Activated CD8-positive, alpha-beta memory T cell treated with anti-CD3 and anti-CD28 coated beads, Interleukin-2, amount 50 U/mL, for 1 hour (primary cell): ENCODE measurements at regions not wholly inside any gene's neighbourhood (a gene's known extent, or its start where the extent isn't known, plus 50 kb on each side); places are given as distances from the start of the nearest gene placed in this dataset.

ENCODE experiments used
- DNase-seq: peaks from one replicate; pipeline ENCODE4 v3.0.0-alpha.2; 2020; ENCODE audit errors: extremely low read depth

GRCh38 chr15:95489103-95489502, 841.4 kb upstream of the NR2F2 start:
- no peak for DNase-seq

DNA sequence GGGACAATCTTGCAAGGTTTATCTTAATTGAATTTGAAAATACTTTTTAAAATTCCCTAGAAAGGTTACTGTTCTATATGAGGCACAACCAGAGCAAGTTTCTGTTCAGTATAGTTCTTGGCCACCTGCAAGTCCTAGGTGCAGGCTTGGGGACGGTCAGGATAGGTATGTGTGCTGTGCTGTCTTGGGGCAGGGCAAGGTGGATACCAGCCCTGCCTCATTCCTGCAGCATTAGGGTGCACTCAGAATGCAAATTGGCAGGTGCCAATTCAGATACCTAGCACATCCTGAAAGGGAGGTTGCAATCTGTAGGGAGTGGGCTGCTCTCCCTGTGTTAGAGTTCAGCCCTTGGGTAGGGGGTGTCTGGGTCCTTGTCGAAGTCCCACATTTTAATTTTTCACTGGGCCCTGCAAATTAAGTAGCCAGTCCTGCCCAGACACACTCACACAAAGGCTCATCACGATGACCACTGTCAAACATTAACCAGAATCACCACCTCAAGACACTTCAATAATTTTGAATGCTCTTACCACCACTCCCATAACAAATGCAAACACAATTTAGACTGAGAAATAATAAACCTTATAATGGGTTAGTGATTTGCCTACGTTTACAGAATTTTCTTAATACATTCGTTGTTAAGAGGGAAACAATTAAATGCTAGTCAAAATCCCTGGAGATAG, 838.0 kb upstream of the NR2F2 start:
- no peak for DNase-seq

DNA sequence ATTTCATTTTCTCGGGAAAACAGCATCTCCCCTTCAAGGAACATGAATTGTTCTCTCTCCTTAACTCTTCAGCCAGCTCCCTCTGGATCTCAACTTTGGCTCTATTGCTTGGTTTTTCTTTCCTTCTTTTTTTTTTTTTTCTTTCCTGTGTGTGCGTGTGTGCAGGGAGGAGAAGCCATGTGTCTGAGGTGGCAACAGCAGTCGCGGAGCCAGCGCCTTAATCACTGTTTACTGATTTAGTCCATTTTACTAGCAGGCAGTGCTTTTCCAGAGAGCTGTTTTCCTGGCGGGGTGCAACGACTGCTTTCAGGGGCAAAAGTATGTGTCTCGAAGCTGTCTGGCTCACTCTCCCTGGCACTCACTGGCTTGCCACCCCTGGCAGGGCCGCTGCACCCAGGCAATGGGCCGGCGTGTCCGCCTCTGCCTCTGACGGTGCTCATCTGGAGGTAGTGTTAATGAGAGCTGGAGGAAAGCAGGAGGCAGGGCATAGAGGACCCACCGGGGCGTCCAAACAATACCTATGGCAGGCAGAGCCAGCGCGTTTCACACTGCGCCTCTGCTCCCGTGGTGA, 835.4 kb upstream of the NR2F2 start:
- no peak for DNase-seq

- no peak for DNase-seq
These were observed 832.9 kb upstream of the NR2F2 start for GRCh38 chr15:95497634-95498033.

- DNase-seq: no peak
These were observed 831.5 kb upstream of the NR2F2 start for GRCh38 chr15:95498961-95499360.

GRCh38 chr15:95499397-95499796, 831.1 kb upstream of the NR2F2 start:
- DNase-seq: no peak

- DNase-seq: no peak
These were observed 828.6 kb upstream of the NR2F2 start for GRCh38 chr15:95501865-95502264.

DNA sequence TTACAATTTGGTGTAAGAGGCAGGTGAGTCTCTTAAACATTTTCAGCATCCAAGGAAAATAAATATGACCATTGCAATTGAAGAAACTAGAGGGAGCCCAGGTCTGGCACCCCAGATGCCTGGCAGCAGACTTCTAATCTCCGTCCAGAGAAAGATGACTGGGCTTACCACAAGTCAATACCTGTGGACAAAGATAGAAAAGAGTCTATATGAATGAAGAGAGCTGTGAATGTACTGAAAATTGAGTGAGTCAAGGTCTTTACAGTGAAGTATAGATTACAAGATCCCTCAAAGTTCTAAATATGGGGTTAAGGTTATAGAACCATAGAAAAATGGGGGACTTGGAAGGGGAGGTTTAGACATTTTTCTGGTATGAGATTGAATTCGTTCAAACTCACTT, 827.4 kb upstream of the NR2F2 start:
- DNase-seq: no peak

DNA sequence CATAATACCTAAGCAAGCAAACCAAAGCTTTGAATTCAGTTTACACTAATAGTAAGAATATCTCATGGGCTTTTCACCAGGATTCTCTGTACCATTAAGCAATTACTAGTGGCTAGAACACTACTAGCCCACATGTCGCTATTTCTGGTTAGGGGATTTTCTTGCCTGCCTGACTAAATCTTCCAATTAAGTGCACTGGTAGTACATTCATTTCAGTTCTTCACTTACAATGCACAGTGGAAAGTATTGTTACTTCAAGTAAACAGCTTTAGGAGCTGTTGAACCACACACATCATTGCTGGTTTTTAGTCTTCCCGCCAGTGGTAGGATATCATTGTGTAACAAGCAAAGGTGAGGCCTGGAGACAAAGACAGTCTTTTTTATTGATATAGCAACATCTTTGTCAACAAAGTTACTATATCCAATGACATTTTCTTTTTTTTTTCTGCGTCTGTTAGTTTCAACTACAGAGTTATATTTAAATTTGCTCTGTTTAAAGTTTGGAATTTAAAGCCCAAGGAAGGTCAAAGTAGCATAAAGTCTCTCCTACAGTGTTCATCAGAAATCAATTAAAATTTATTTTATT, 826.8 kb upstream of the NR2F2 start:
- no peak for DNase-seq

DNA sequence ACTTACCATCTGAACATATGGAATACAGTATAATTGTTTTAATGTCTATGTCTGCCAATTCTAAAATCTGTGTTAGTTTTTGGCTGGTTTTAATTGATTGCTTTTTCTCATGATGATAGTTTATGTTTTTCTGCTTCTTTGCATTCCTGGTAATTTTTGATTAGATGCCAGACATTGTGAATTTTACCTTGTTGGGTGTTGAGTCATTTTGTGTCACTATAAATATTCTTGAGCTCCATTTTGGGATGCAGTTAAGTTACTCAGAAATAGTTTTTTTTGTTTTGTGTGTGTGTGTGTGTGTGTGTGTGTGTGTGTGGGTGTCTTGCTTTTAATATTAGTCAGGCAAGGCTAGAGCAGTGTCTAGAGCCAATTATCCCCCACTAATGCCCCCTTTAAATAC, 818.8 kb upstream of the NR2F2 start:
- no peak for DNase-seq

DNA sequence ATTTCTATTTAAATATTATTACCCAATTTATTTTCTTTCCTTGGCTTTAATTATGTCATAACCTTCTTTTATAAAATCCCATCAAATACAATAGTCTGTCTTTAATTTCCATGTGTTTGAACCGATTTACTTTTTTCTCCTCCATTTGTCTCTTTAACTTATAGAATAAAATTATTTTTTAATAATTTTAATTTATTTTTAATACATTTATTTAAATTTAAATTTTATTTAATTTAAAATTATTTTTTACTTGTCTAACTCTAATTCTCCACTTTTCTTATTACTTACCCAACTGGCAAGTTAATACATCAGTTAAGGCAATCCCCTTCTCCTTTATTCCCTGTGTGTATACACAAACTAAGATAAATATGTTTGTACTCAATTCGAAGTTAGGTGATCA, 817.6 kb upstream of the NR2F2 start:
- DNase-seq: no peak

GRCh38 chr15:95519887-95520286, 810.6 kb upstream of the NR2F2 start:
- no peak for DNase-seq

- DNase-seq: no peak
These were observed 810.0 kb upstream of the NR2F2 start for GRCh38 chr15:95520511-95520910.

DNA sequence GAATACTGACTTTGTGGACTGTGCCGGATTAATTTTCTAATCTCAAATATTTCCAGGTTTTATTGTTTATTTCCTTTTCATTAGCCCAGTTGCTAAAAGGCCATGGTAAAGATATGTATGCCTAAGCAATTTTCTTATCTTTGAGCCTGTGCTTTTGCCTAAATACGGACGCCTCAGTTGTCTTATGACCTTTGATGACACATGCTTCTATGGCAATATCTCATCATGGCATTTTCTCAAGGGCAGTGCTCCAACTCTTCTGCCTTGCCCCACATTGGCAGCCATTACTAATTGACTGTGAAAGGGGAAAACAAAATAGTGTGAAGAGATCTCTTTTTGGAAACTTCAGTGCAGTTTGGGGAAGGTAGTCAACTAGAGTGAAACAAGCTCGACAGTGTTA, 809.6 kb upstream of the NR2F2 start:
- DNase-seq: no peak

GRCh38 chr15:95522533-95522932, 808.0 kb upstream of the NR2F2 start:
- no peak for DNase-seq

DNA sequence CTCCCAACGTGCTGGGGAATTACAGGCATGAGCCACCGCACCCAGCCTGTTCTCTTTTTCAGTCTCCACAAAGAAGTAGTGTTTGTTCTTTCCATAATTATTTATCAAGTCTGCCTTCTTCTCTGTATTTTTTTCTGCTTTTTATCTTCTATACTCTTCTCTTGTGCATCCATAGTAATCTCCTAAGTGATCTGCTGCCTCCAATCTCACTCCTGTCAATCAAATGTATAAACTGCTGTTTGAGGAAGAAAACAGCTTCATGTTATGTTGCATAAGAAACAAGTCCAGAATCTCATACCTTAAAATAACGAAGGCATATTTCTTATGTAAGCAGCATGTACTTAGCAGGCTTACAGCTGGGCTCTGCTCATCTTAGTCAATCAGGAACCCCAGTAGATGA, 801.6 kb upstream of the NR2F2 start:
- no peak for DNase-seq

- no peak for DNase-seq
These were observed 793.9 kb upstream of the NR2F2 start for GRCh38 chr15:95536638-95537037.

GRCh38 chr15:95538693-95539092, 791.8 kb upstream of the NR2F2 start:
- DNase-seq: no peak

- DNase-seq: no peak
These were observed 789.2 kb upstream of the NR2F2 start for GRCh38 chr15:95541301-95541700.

DNA sequence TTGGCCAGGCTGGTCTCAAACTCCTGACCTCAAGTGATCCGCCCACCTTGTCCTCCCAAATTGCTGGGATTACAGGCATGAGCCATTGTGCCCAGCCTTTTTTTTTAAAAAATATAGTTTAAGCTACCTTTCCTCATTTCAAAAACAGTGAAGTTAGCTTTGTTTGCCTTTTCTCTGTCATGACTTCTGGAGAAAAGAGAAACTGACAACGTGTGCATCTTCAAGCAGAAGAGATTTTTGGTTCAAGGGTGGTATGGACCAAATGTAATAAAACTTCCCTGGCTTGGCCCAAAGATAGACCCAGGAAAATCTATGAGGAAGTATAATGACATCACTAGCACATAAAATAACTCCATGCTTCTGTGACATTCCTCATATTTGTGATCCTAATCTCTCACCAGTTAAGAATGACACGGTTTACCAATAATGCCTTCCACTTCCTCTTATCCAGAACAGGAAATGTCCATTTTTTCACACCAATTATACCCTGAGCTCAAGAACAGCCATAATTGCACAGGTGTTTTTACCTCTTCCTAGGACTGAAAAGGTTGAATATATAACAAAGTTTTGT, 781.2 kb upstream of the NR2F2 start:
- no peak for DNase-seq

DNA sequence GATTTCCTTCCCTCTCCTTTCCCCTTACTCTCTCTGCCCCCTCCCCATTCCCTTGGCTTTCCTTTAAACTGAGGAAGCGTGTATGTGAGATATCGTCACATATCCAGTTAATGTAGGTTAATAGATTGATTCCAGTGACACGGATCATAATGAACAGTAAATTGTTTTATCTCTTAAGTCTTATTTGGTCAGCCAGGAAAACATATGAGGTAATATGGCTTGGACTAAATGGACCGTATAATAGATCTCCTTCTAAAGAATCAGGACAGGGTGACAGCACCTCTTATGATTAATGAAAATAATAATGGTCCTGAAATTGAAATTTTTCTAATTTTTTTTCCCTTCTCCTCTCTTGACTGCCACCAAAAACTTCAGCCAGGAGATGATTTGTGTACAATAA, 779.8 kb upstream of the NR2F2 start:
- DNase-seq: no peak

- DNase-seq: no peak
These were observed 774.3 kb upstream of the NR2F2 start for GRCh38 chr15:95556225-95556624.

- DNase-seq: no peak
These were observed 773.7 kb upstream of the NR2F2 start for GRCh38 chr15:95556866-95557225.
